ENCODE measurements at regions not wholly inside any gene's neighbourhood (a gene's known extent, or its start where the extent isn't known, plus 50 kb on each side); places are given as distances from the start of the nearest gene placed in this dataset.

- no peak for ATAC-seq (replicated peaks)
- no peaks in the 10 kb centered on the region for H3K4me1 Mint-ChIP-seq
These were observed 519.4 kb upstream of the DSEL start for GRCh38 chr18:68035774-68036522.

GRCh38 chr18:68034296-68034695, 517.8 kb upstream of the DSEL start:
- Mint-ChIP-seq H3K27ac (no peak overlapping the region), H3K4me3 (no peak overlapping the region), H3K36me3 (no peaks in the 10 kb centered on the region), H3K27me3 (no peaks in the 10 kb centered on the region), H3K4me1 (no peaks in the 10 kb centered on the region), H3K9me3 (no peaks in the 10 kb centered on the region)
- ATAC-seq (replicated peaks) (no peak), DNase-seq (no peak)

More at GRCh38 chr18:68035774-68036522, 519.4 kb upstream of the DSEL start:
- H3K36me3 Mint-ChIP-seq: no peaks in the 10 kb centered on the region
- no peak overlapping the region for H3K4me3 Mint-ChIP-seq
- no peaks in the 10 kb centered on the region for H3K27me3 Mint-ChIP-seq
- H3K9me3 Mint-ChIP-seq: no peaks in the 10 kb centered on the region
- no peak overlapping the region for H3K27ac Mint-ChIP-seq
- DNase-seq: no peak

- DNase-seq (no peak), ATAC-seq (replicated peaks) (no peak)
- Mint-ChIP-seq H3K9me3 (no peaks in the 10 kb centered on the region), H3K27me3 (no peaks in the 10 kb centered on the region), H3K36me3 (no peaks in the 10 kb centered on the region), H3K4me3 (no peak overlapping the region), H3K4me1 (no peaks in the 10 kb centered on the region), H3K27ac (no peak overlapping the region)
These were observed 516.9 kb upstream of the DSEL start for GRCh38 chr18:68033466-68033865.

- no peaks in the 10 kb centered on the region for H3K27me3 Mint-ChIP-seq
- DNase-seq (no peak), ATAC-seq (replicated peaks) (no peak)
- no peaks in the 10 kb centered on the region for H3K9me3 Mint-ChIP-seq
- H3K4me3 Mint-ChIP-seq: no peak overlapping the region
- H3K36me3 Mint-ChIP-seq: no peaks in the 10 kb centered on the region
- H3K27ac Mint-ChIP-seq: peak overlapping the region; percentile 25
- no peaks in the 10 kb centered on the region for H3K4me1 Mint-ChIP-seq
These were observed 508.2 kb upstream of the DSEL start for GRCh38 chr18:68024716-68025115.

GRCh38 chr18:68017385-68017784, 500.9 kb upstream of the DSEL start:
- no peaks in the 10 kb centered on the region for H3K4me1 Mint-ChIP-seq
- H3K27me3 Mint-ChIP-seq: no peaks in the 10 kb centered on the region
- H3K27ac Mint-ChIP-seq: no peak overlapping the region
- no peaks in the 10 kb centered on the region for H3K9me3 Mint-ChIP-seq
- H3K4me3 Mint-ChIP-seq: no peak overlapping the region
- no peak for DNase-seq
- no peak for ATAC-seq (replicated peaks)
- H3K36me3 Mint-ChIP-seq: no peaks in the 10 kb centered on the region

GRCh38 chr18:67997496-67997895, 481.0 kb upstream of the DSEL start:
- no peak for ATAC-seq (replicated peaks)
- no peaks in the 10 kb centered on the region for H3K36me3 Mint-ChIP-seq

GRCh38 chr18:67995769-67996168, 479.2 kb upstream of the DSEL start:
- Mint-ChIP-seq H3K4me1 (no peaks in the 10 kb centered on the region), H3K27me3 (no peaks in the 10 kb centered on the region), H3K4me3 (no peak overlapping the region), H3K36me3 (no peaks in the 10 kb centered on the region), H3K9me3 (no peaks in the 10 kb centered on the region), H3K27ac (no peak overlapping the region)
- DNase-seq (no peak), ATAC-seq (replicated peaks) (no peak)

More at GRCh38 chr18:67997496-67997895, 481.0 kb upstream of the DSEL start:
- H3K4me3 Mint-ChIP-seq: no peak overlapping the region
- no peaks in the 10 kb centered on the region for H3K4me1 Mint-ChIP-seq
- H3K27me3 Mint-ChIP-seq: no peaks in the 10 kb centered on the region
- DNase-seq: no peak
- H3K9me3 Mint-ChIP-seq: no peaks in the 10 kb centered on the region
- no peak overlapping the region for H3K27ac Mint-ChIP-seq

GRCh38 chr18:67980241-67980640, 463.7 kb upstream of the DSEL start:
- ATAC-seq (replicated peaks) (no peak), DNase-seq (no peak)
- Mint-ChIP-seq H3K27me3 (no peaks in the 10 kb centered on the region), H3K36me3 (no peaks in the 10 kb centered on the region), H3K9me3 (no peaks in the 10 kb centered on the region), H3K4me1 (no peaks in the 10 kb centered on the region), H3K4me3 (no peak overlapping the region), H3K27ac (no peak overlapping the region)

- Mint-ChIP-seq H3K27ac (no peak overlapping the region), H3K4me1 (no peaks in the 10 kb centered on the region), H3K4me3 (no peak overlapping the region), H3K9me3 (no peaks in the 10 kb centered on the region), H3K36me3 (no peaks in the 10 kb centered on the region), H3K27me3 (no peaks in the 10 kb centered on the region)
- ATAC-seq (replicated peaks) (peak in 1 of 2 donors; percentile 14), DNase-seq (no peak)
These were observed 460.6 kb upstream of the DSEL start for GRCh38 chr18:67977067-67977616.

- Mint-ChIP-seq H3K27me3 (no peaks in the 10 kb centered on the region), H3K4me3 (no peak overlapping the region), H3K9me3 (no peaks in the 10 kb centered on the region), H3K4me1 (no peaks in the 10 kb centered on the region), H3K27ac (no peak overlapping the region), H3K36me3 (no peaks in the 10 kb centered on the region)
- no peak for DNase-seq
- ATAC-seq (replicated peaks): no peak
These were observed 457.4 kb upstream of the DSEL start for GRCh38 chr18:67973916-67974315.

- Mint-ChIP-seq H3K36me3 (no peaks in the 10 kb centered on the region), H3K27me3 (no peaks in the 10 kb centered on the region), H3K4me3 (no peak overlapping the region), H3K27ac (no peak overlapping the region), H3K4me1 (no peaks in the 10 kb centered on the region), H3K9me3 (no peaks in the 10 kb centered on the region)
- ATAC-seq (replicated peaks) (no peak), DNase-seq (no peak)
These were observed 452.9 kb upstream of the DSEL start for GRCh38 chr18:67969458-67969857.

- no peaks in the 10 kb centered on the region for H3K9me3 Mint-ChIP-seq
- DNase-seq (no peak), ATAC-seq (replicated peaks) (no peak)
- no peaks in the 10 kb centered on the region for H3K4me1 Mint-ChIP-seq
- H3K4me3 Mint-ChIP-seq: no peak overlapping the region
- H3K27me3 Mint-ChIP-seq: no peaks in the 10 kb centered on the region
- no peak overlapping the region for H3K27ac Mint-ChIP-seq
- no peaks in the 10 kb centered on the region for H3K36me3 Mint-ChIP-seq
These were observed 449.7 kb upstream of the DSEL start for GRCh38 chr18:67966224-67966623.

- no peak for ATAC-seq (replicated peaks)
- Mint-ChIP-seq H3K4me3 (no peak overlapping the region), H3K36me3 (no peaks in the 10 kb centered on the region), H3K27ac (no peak overlapping the region), H3K27me3 (no peaks in the 10 kb centered on the region), H3K9me3 (no peaks in the 10 kb centered on the region), H3K4me1 (no peaks in the 10 kb centered on the region)
- no peak for DNase-seq
These were observed 447.9 kb upstream of the DSEL start for GRCh38 chr18:67964462-67964861.

GRCh38 chr18:67961701-67962440, 445.4 kb upstream of the DSEL start:
- Mint-ChIP-seq H3K36me3 (no peaks in the 10 kb centered on the region), H3K27ac (no peak overlapping the region), H3K4me3 (no peak overlapping the region), H3K27me3 (no peaks in the 10 kb centered on the region), H3K9me3 (no peaks in the 10 kb centered on the region), H3K4me1 (no peaks in the 10 kb centered on the region)
- no peak for ATAC-seq (replicated peaks)
- DNase-seq: no peak

GRCh38 chr18:67957684-67958083, 441.2 kb upstream of the DSEL start:
- Mint-ChIP-seq H3K9me3 (no peaks in the 10 kb centered on the region), H3K27me3 (no peaks in the 10 kb centered on the region), H3K27ac (no peak overlapping the region), H3K36me3 (no peaks in the 10 kb centered on the region), H3K4me1 (no peaks in the 10 kb centered on the region), H3K4me3 (no peak overlapping the region)
- ATAC-seq (replicated peaks) (no peak), DNase-seq (no peak)
